ENCODE measurements at regions not wholly inside any gene's neighbourhood (a gene's known extent, or its start where the extent isn't known, plus 50 kb on each side); places are given as distances from the start of the nearest gene placed in this dataset.

- no peak for DNase-seq (ENCODE audit: low spot score in 2 of 2)
- H3K27ac Mint-ChIP-seq: no peak overlapping the region
- H3K36me3 Mint-ChIP-seq: no peaks in the 10 kb centered on the region
- no peaks in the 10 kb centered on the region for H3K9me3 Mint-ChIP-seq
- ATAC-seq: no peak
- H3K4me3 Mint-ChIP-seq: no peak overlapping the region
- no peaks in the 10 kb centered on the region for H3K4me1 Mint-ChIP-seq
These were observed 124.2 kb upstream of the HS6ST1 start for GRCh38 chr2:128442891-128443302.

GRCh38 chr2:128444121-128444771 is 125.6 kb upstream of the HS6ST1 start:
- ATAC-seq (no peak), DNase-seq (ENCODE audit: low spot score in 2 of 2) (no peak)
- Mint-ChIP-seq H3K27ac (no peak overlapping the region), H3K9me3 (no peaks in the 10 kb centered on the region), H3K4me3 (no peak overlapping the region), H3K36me3 (no peaks in the 10 kb centered on the region), H3K4me1 (no peaks in the 10 kb centered on the region)

- Mint-ChIP-seq H3K9me3 (no peaks in the 10 kb centered on the region), H3K27ac (no peak overlapping the region), H3K4me1 (no peaks in the 10 kb centered on the region), H3K36me3 (no peaks in the 10 kb centered on the region), H3K4me3 (no peak overlapping the region)
- no peak for DNase-seq (ENCODE audit: low spot score in 2 of 2)
- no peak for ATAC-seq
These were observed 126.3 kb upstream of the HS6ST1 start for GRCh38 chr2:128444816-128445522.

- Mint-ChIP-seq H3K27ac (no peak overlapping the region), H3K4me3 (no peak overlapping the region), H3K9me3 (no peaks in the 10 kb centered on the region), H3K36me3 (no peaks in the 10 kb centered on the region), H3K4me1 (no peaks in the 10 kb centered on the region)
- ATAC-seq (no peak), DNase-seq (ENCODE audit: low spot score in 2 of 2) (no peak)
These were observed 126.8 kb upstream of the HS6ST1 start for GRCh38 chr2:128445523-128445900.

GRCh38 chr2:128446049-128446873 is 127.6 kb upstream of the HS6ST1 start:
- Mint-ChIP-seq H3K9me3 (no peaks in the 10 kb centered on the region), H3K4me1 (no peaks in the 10 kb centered on the region), H3K27ac (no peak overlapping the region), H3K36me3 (no peaks in the 10 kb centered on the region), H3K4me3 (no peak overlapping the region)
- DNase-seq (ENCODE audit: low spot score in 2 of 2) (no peak), ATAC-seq (no peak)

GRCh38 chr2:128446874-128447537 is 128.3 kb upstream of the HS6ST1 start:
- no peak for ATAC-seq
- H3K4me1 Mint-ChIP-seq: no peaks in the 10 kb centered on the region
- H3K9me3 Mint-ChIP-seq: no peaks in the 10 kb centered on the region
- no peak overlapping the region for H3K4me3 Mint-ChIP-seq
- no peak for DNase-seq (ENCODE audit: low spot score in 2 of 2)
- H3K27ac Mint-ChIP-seq: no peak overlapping the region
- H3K36me3 Mint-ChIP-seq: no peaks in the 10 kb centered on the region

- DNase-seq (ENCODE audit: low spot score in 2 of 2) (no peak), ATAC-seq (no peak)
- H3K27ac Mint-ChIP-seq: no peak overlapping the region
- H3K4me1 Mint-ChIP-seq: no peaks in the 10 kb centered on the region
- no peak overlapping the region for H3K4me3 Mint-ChIP-seq
- no peaks in the 10 kb centered on the region for H3K9me3 Mint-ChIP-seq
- no peaks in the 10 kb centered on the region for H3K36me3 Mint-ChIP-seq
These were observed 128.9 kb upstream of the HS6ST1 start for GRCh38 chr2:128447538-128447995.

- Mint-ChIP-seq H3K27ac (no peak overlapping the region), H3K9me3 (no peaks in the 10 kb centered on the region), H3K4me1 (no peaks in the 10 kb centered on the region), H3K4me3 (no peak overlapping the region), H3K36me3 (no peaks in the 10 kb centered on the region)
- DNase-seq (ENCODE audit: low spot score in 2 of 2) (no peak), ATAC-seq (no peak)
These were observed 129.9 kb upstream of the HS6ST1 start for GRCh38 chr2:128448331-128449225.

- no peak overlapping the region for H3K4me3 Mint-ChIP-seq
- H3K27ac Mint-ChIP-seq: no peak overlapping the region
- H3K4me1 Mint-ChIP-seq: no peaks in the 10 kb centered on the region
- DNase-seq (ENCODE audit: low spot score in 2 of 2) (no peak), ATAC-seq (peak; percentile 4)
- H3K36me3 Mint-ChIP-seq: no peaks in the 10 kb centered on the region
- no peaks in the 10 kb centered on the region for H3K9me3 Mint-ChIP-seq
These were observed 130.8 kb upstream of the HS6ST1 start for GRCh38 chr2:128449226-128450061.

- no peaks in the 10 kb centered on the region for H3K9me3 Mint-ChIP-seq
- H3K4me1 Mint-ChIP-seq: no peaks in the 10 kb centered on the region
- H3K27ac Mint-ChIP-seq: no peak overlapping the region
- no peak overlapping the region for H3K4me3 Mint-ChIP-seq
- no peak for ATAC-seq
- no peaks in the 10 kb centered on the region for H3K36me3 Mint-ChIP-seq
- no peak for DNase-seq (ENCODE audit: low spot score in 2 of 2)
These were observed 131.8 kb upstream of the HS6ST1 start for GRCh38 chr2:128450211-128451024.

- Mint-ChIP-seq H3K36me3 (no peaks in the 10 kb centered on the region), H3K9me3 (no peaks in the 10 kb centered on the region), H3K27ac (no peak overlapping the region), H3K4me3 (no peak overlapping the region), H3K4me1 (no peaks in the 10 kb centered on the region)
- DNase-seq (ENCODE audit: low spot score in 2 of 2): no peak
- no peak for ATAC-seq
These were observed 132.7 kb upstream of the HS6ST1 start for GRCh38 chr2:128451084-128452023.

GRCh38 chr2:128452024-128452411 is 133.3 kb upstream of the HS6ST1 start:
- Mint-ChIP-seq H3K4me1 (no peaks in the 10 kb centered on the region), H3K9me3 (no peaks in the 10 kb centered on the region), H3K36me3 (no peaks in the 10 kb centered on the region), H3K27ac (no peak overlapping the region), H3K4me3 (no peak overlapping the region)
- DNase-seq (ENCODE audit: low spot score in 2 of 2) (no peak), ATAC-seq (no peak)

Data from stimulated activated effector memory CD8-positive, alpha-beta T cell treated with anti-CD3 and anti-CD28 coated beads, Interleukin-12 subunit alpha, Interleukin-12 subunit beta, amount 100 ng/mL, for 72 hours (primary cell).